B cell (primary cell): ENCODE measurements at regions not wholly inside any gene's neighbourhood (a gene's known extent, or its start where the extent isn't known, plus 50 kb on each side); places are given as distances from the start of the nearest gene placed in this dataset.

Experiments
- CTCF ChIP-seq: fragments of 200-600 bp; IDR thresholded peaks from one replicate; pipeline ENCODE4 v1.8.0; 2022; ENCODE audit warnings: antibody characterized with exemption, mild to moderate bottlenecking
- EZH2 ChIP-seq: IDR thresholded peaks from 2 replicates; pipeline ENCODE4 v1.6.1; 2012; ENCODE audit warnings: borderline replicate concordance, low read depth, mild to moderate bottlenecking, moderate library complexity, low read length; ENCODE audit not compliant: insufficient read depth, poor library complexity, severe bottlenecking

GRCh38 chr9:117644133-117644931 is 59.9 kb upstream of the TLR4 start:
- no peak for TF ChIP-seq EZH2
- peak; percentile 98 for TF ChIP-seq CTCF
